K562 (cell line): ENCODE measurements at regions not wholly inside any gene's neighbourhood (a gene's known extent, or its start where the extent isn't known, plus 50 kb on each side); places are given as distances from the start of the nearest gene placed in this dataset.
A peak's percentile ranks its signal among the peaks of the same experiment; 100 is the strongest.

Source experiments
- ATAC-seq: fragments of 200-7000 bp; cut with Tn5 transposase; 3 replicates; pipeline ENCODE4 v1.9.1; 2020; ENCODE audit warnings: moderate library complexity
- BruUV-seq: library from RNA; stranded (reverse); fragments of 400-500 nt; replicated peaks from 2 replicates; lab custom pipeline; 2021; lab: Mats Ljungman, UMichigan
- CTCF ChIA-PET: fragments of 300-600 bp; formaldehyde crosslinking; extraction: SDS; loops from one replicate; lab custom pipeline; 2021; ENCODE audit warnings: low intra/inter-chr PET ratio; lab: Yijun Ruan, JAX
- POLR2A ChIA-PET: fragments of 300-600, 350-650 bp; sonication (Branson Sonifier 250); formaldehyde crosslinking; extraction: SDS; loops from one replicate; lab custom pipeline; 2021; ENCODE audit warnings: antibody characterized with exemption, inconsistent platforms; lab: Yijun Ruan, JAX
- DNase-seq, 4 experiments: peaks; one replicate each; pipeline versions ENCODE4 v3.0.0 to v3.0.0-alpha.2; 2011 to 2018; ENCODE audit warnings: low spot score in 3 of 4, mixed read lengths in 3 of 4; ENCODE audit errors: extremely low read depth in 1 of 4
- FAIRE-seq: peaks from 2 replicates; lab custom pipeline; 2011; peaks lifted over from hg19 to GRCh38; lab: Jason Lieb, UNC
- H2AFZ ChIP-seq: 2 replicates; pipeline ENCODE4 v1.6.0; 2011; ENCODE audit warnings: low read depth, low read length, control low read depth, inconsistent platforms
- H3K27ac ChIP-seq: fragments of 200-600 bp; 3 replicates; pipeline ENCODE4 v1.8.0; 2011; ENCODE audit warnings: low read depth, mild to moderate bottlenecking, control low read depth, inconsistent platforms, low read length, moderate library complexity, mixed read lengths; ENCODE audit errors: extremely low read depth
- H3K27me3 ChIP-seq, 2 experiments: fragments of 300-600 bp in 1 of 2; 2 replicates in 1 of 2; 3 replicates in 1 of 2; pipeline versions ENCODE4 v1.6.0 to v1.8.0; 2011; ENCODE audit warnings: inconsistent platforms in 2 of 2, low read length in 2 of 2, mild to moderate bottlenecking in 1 of 2, mixed read lengths in 1 of 2, moderate library complexity in 1 of 2; ENCODE audit not compliant: control insufficient read depth in 2 of 2, insufficient read depth in 2 of 2
- H3K36me3 ChIP-seq: fragments of 300-600 bp; 3 replicates; pipeline ENCODE4 v1.8.0; 2011; ENCODE audit warnings: mild to moderate bottlenecking, low read length, inconsistent platforms; ENCODE audit not compliant: control insufficient read depth, insufficient read depth
- H3K4me1 ChIP-seq, 2 experiments: fragments of 200-600 bp in 1 of 2; replicated peaks in 1 of 2; 2 replicates in 1 of 2; 3 replicates in 1 of 2; pipeline versions ENCODE4 v1.5.1 to v1.8.0; 2011; ENCODE audit warnings: inconsistent platforms in 2 of 2, low read length in 2 of 2, mild to moderate bottlenecking in 1 of 2, mixed read lengths in 1 of 2, moderate library complexity in 1 of 2; ENCODE audit not compliant: control insufficient read depth in 2 of 2, insufficient read depth in 2 of 2
- H3K4me2 ChIP-seq: 2 replicates; pipeline ENCODE4 v1.6.1; 2011; ENCODE audit warnings: low read length, control low read depth, inconsistent platforms, mixed read lengths; ENCODE audit not compliant: insufficient read depth
- H3K4me3 ChIP-seq: fragments of 200-600 bp; sonication (generic), shearing (Covaris generic); 2 replicates; pipeline ENCODE4 v1.5.1; 2016; ENCODE audit warnings: control low read depth, inconsistent platforms
- H3K79me2 ChIP-seq: fragments of 200-600 bp; 3 replicates; pipeline ENCODE4 v1.8.0; 2011; ENCODE audit warnings: low read length, inconsistent platforms; ENCODE audit not compliant: control insufficient read depth, insufficient read depth
- H3K9ac ChIP-seq, 2 experiments: 2 replicates each; pipeline versions ENCODE4 v1.6.0 to v1.6.1; 2011; ENCODE audit warnings: low read depth in 2 of 2, low read length in 2 of 2, control low read depth in 1 of 2, inconsistent platforms in 1 of 2, mild to moderate bottlenecking in 1 of 2, mixed read lengths in 1 of 2; ENCODE audit not compliant: insufficient read depth in 1 of 2
- H3K9me1 ChIP-seq: one replicate; pipeline ENCODE4 v1.6.0; 2011; ENCODE audit warnings: inconsistent platforms, mild to moderate bottlenecking, low read length, moderate library complexity; ENCODE audit not compliant: control insufficient read depth, insufficient read depth
- H3K9me3 ChIP-seq: replicated peaks from 2 replicates; pipeline ENCODE4 v1.5.1; 2011; ENCODE audit warnings: low read depth, low read length, inconsistent platforms; ENCODE audit not compliant: control insufficient read depth, insufficient read depth
- H4K20me1 ChIP-seq: replicated peaks from 2 replicates; pipeline ENCODE4 v1.6.1; 2011; ENCODE audit warnings: low read length, inconsistent platforms, mixed read lengths; ENCODE audit not compliant: control insufficient read depth, insufficient read depth
- ESRRA ChIP-seq: fragments of 450-650 bp; IDR thresholded peaks from 2 replicates; pipeline ENCODE4 v1.6.1; 2014; ENCODE audit warnings: low read depth, mild to moderate bottlenecking, moderate library complexity, borderline replicate concordance
- HSF4 ChIP-seq: fragments of 250-450 bp; sonication (Bioruptor Pico); IDR thresholded peaks from 2 replicates; pipeline ENCODE4 v2.1.2; 2022; ENCODE audit warnings: mild to moderate bottlenecking, moderate library complexity, borderline replicate concordance
- KDM5B ChIP-seq: fragments of 200-600 bp; sonication (generic); IDR thresholded peaks from 2 replicates; pipeline ENCODE4 v1.6.1; 2012; ENCODE audit warnings: low read depth, mild to moderate bottlenecking, moderate library complexity, low read length, control low read depth, inconsistent platforms; ENCODE audit not compliant: insufficient replicate concordance
- NELFE ChIP-seq: IDR thresholded peaks from 2 replicates; pipeline ENCODE4 v1.6.1; 2011; ENCODE audit warnings: mild to moderate bottlenecking; ENCODE audit not compliant: insufficient read depth, insufficient read length
- RAD21 ChIP-seq, 2 experiments: fragments of 250-450 bp in 1 of 2; fragments of 450-650 bp in 1 of 2; sonication (Bioruptor Pico) in 1 of 2; formaldehyde crosslinking in 1 of 2; IDR thresholded peaks in 1 of 2; conservative IDR thresholded peaks in 1 of 2; 2 replicates each; pipeline versions ENCODE4 v1.4.0 to v1.8.0; 2020 to 2022; ENCODE audit warnings: mild to moderate bottlenecking in 2 of 2, moderate library complexity in 1 of 2
- SMAD3 ChIP-seq: fragments of 450-650 bp; formaldehyde crosslinking; conservative IDR thresholded peaks from 2 replicates; pipeline ENCODE4 v1.4.0; 2020; ENCODE audit warnings: mild to moderate bottlenecking
- ZNF431 ChIP-seq: sonication (generic); formaldehyde crosslinking; IDR thresholded peaks from 2 replicates; pipeline ENCODE4 v1.8.0; 2022; ENCODE audit warnings: mild to moderate bottlenecking, missing genetic modification reagents
- WGBS: fragments of 100-300 bp; shearing (Covaris generic); methylation state at CpG from one replicate; pipeline ENCODE4 v1.1.6; 2016; ENCODE audit warnings: low coverage, mixed read lengths; ENCODE audit not compliant: insufficient coverage; ENCODE audit errors: missing lambda C conversion rate; 5-methylcytosine and 5-hydroxymethylcytosine counted together
- in situ Hi-C: fragments of 300-500 bp; cut with MboI; formaldehyde crosslinking; loops from 4 replicates; pipeline ENCODE4 v1.15.0; 2018; ENCODE audit warnings: inconsistent platforms, mixed read lengths
- intact Hi-C: fragments of 100-400 bp; cut with micrococcal nuclease; formaldehyde crosslinking; loops from 2 replicates; pipeline ENCODE4 v1.14.2; 2022
- TF ChIP-seq, protein P1 (sequence below), 2 experiments: fragments of 200-800 bp in 1 of 2; sonication (Bioruptor generic) in 1 of 2; sonication (generic) in 1 of 2; formaldehyde crosslinking in 1 of 2; IDR thresholded peaks in 1 of 2; conservative IDR thresholded peaks in 1 of 2; 2 replicates each; pipeline versions ENCODE4 v1.5.0 to v1.6.1; 2016 to 2020; ENCODE audit warnings: missing compliant biosample characterization in 1 of 2, missing genetic modification characterization in 1 of 2, missing genetic modification reagents in 1 of 2
- TF ChIP-seq, protein P2 (sequence below): sonication (generic); formaldehyde crosslinking; IDR thresholded peaks from 2 replicates; pipeline ENCODE4 v1.8.0; 2022; ENCODE audit warnings: missing genetic modification reagents, mild to moderate bottlenecking, moderate library complexity, borderline replicate concordance

DNA sequence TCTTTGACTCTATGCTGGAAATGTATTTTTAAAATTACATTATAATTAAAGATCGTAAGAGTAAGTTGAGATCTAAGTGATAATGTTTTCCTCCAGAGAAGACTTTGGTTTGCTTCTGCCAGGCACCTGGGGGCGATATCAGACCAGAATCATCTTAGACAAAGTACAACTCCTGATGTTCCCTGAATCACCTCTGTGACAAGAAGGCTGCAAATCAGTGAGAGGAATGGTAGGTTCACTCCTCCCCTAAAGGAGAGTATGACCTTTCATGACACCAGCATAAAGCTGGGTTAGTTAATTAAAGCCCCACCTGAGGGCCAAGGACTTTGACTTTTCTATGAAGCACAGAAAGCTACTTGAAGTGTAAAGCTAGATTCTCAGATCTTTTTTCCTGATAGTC is 114.4 kb upstream of the DTNA start:
- ATAC-seq (no peak), FAIRE-seq (no peak), DNase-seq (no peak)
- Histone ChIP-seq H3K27me3 (no peaks in the 10 kb centered on the region), H3K9me1 (no peaks in the 10 kb centered on the region), H3K27ac (no peak overlapping the region), H3K9ac (no peak overlapping the region), H3K4me2 (no peak overlapping the region), H2AFZ (no peak overlapping the region), H3K79me2 (no peaks in the 10 kb centered on the region), H4K20me1 (no peaks in the 10 kb centered on the region), H3K4me1 (no peaks in the 10 kb centered on the region), H3K4me3 (no peak overlapping the region), H3K36me3 (no peaks in the 10 kb centered on the region), H3K9me3 (no peaks in the 10 kb centered on the region)
- in situ Hi-C loops (no loop called here), intact Hi-C loops (no loop called here)
- 0 out of 4 replicates have a peak, but pooled peaks of 1 of the 2 experiments have one; percentile 9 for TF ChIP-seq RAD21 (CRISPR knock-in tag; conservative IDR thresholded peaks at IDR 0.05 in 1 of 2, IDR thresholded peaks at IDR 0.05 in 1 of 2)
- TF ChIP-seq, protein P1, sequence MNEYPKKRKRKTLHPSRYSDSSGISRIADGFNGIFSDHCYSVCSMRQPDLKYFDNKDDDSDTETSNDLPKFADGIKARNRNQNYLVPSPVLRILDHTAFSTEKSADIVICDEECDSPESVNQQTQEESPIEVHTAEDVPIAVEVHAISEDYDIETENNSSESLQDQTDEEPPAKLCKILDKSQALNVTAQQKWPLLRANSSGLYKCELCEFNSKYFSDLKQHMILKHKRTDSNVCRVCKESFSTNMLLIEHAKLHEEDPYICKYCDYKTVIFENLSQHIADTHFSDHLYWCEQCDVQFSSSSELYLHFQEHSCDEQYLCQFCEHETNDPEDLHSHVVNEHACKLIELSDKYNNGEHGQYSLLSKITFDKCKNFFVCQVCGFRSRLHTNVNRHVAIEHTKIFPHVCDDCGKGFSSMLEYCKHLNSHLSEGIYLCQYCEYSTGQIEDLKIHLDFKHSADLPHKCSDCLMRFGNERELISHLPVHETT (CRISPR knock-in tag; conservative IDR thresholded peaks at IDR 0.05 in 1 of 2, IDR thresholded peaks at IDR 0.05 in 1 of 2), result no peak
- no TSS peak for BruUV-seq
- WGBS, result 0% methylated on average over 2 of the region's 2 CpGs
- ChIA-PET CTCF (no interaction called here), POLR2A (no interaction called here)

DNA sequence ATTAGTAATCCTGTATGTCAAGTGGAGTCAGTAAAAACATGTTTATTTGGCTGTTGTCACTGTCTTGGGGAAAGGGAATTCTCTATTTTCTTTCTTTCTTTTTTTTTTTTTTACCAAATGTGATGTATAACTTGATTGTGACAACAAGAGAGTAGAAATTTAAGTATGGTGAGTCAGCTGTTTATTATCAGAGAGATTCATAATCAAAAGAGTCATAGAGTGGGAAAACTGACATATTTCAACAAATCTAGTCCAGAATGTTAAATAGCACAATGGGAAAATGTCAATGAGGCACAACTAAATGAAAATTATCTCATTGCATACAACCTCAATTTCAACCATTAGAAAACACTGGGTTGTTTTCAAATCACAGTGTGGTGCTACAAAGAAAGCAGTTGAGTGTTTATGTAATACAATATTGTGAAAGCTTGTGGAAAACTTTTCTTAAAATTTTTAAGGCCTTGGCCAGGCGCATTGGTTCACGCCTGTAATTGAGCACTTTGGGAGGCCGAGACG is 111.9 kb upstream of the DTNA start:
- H3K36me3 ChIP-seq, result no peaks in the 10 kb centered on the region
- no peak overlapping the region for H3K4me3 ChIP-seq
- H3K27me3 ChIP-seq, result no peaks in the 10 kb centered on the region
- CTCF ChIA-PET, result no interaction called here
- BruUV-seq, result no TSS peak
- FAIRE-seq (no peak), ATAC-seq (no peak), DNase-seq (no peak)
- H4K20me1 ChIP-seq, result no peaks in the 10 kb centered on the region
- no peak overlapping the region for H3K27ac ChIP-seq
- intact Hi-C loops (no loop called here), in situ Hi-C loops (no loop called here)
- no peaks in the 10 kb centered on the region for H3K9me3 ChIP-seq
- no peaks in the 10 kb centered on the region for H3K4me1 ChIP-seq
- POLR2A ChIA-PET, result no interaction called here
- H3K79me2 ChIP-seq, result no peaks in the 10 kb centered on the region
- H3K9me1 ChIP-seq, result no peaks in the 10 kb centered on the region
- H2AFZ ChIP-seq, result no peak overlapping the region
- H3K9ac ChIP-seq, result no peak overlapping the region
- WGBS, result 0% methylated on average over 4 of the region's 4 CpGs
- H3K4me2 ChIP-seq, result no peak overlapping the region
- TF ChIP-seq KDM5B (no peak), SMAD3 (no peak), HSF4 (no peak), NELFE (no peak), ZNF431 (no peak), ESRRA (no peak)
- TF ChIP-seq, protein P2, sequence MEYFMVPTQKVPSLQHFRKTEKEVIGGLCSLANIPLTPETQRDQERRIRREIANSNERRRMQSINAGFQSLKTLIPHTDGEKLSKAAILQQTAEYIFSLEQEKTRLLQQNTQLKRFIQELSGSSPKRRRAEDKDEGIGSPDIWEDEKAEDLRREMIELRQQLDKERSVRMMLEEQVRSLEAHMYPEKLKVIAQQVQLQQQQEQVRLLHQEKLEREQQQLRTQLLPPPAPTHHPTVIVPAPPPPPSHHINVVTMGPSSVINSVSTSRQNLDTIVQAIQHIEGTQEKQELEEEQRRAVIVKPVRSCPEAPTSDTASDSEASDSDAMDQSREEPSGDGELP (CRISPR knock-in tag), result no peak
